ENCODE measurements at regions not wholly inside any gene's neighbourhood (a gene's known extent, or its start where the extent isn't known, plus 50 kb on each side); places are given as distances from the start of the nearest gene placed in this dataset.

GRCh38 chr3:182696916-182697315, 96.4 kb upstream of the ATP11B start:
- TF ChIP-seq, protein P1, sequence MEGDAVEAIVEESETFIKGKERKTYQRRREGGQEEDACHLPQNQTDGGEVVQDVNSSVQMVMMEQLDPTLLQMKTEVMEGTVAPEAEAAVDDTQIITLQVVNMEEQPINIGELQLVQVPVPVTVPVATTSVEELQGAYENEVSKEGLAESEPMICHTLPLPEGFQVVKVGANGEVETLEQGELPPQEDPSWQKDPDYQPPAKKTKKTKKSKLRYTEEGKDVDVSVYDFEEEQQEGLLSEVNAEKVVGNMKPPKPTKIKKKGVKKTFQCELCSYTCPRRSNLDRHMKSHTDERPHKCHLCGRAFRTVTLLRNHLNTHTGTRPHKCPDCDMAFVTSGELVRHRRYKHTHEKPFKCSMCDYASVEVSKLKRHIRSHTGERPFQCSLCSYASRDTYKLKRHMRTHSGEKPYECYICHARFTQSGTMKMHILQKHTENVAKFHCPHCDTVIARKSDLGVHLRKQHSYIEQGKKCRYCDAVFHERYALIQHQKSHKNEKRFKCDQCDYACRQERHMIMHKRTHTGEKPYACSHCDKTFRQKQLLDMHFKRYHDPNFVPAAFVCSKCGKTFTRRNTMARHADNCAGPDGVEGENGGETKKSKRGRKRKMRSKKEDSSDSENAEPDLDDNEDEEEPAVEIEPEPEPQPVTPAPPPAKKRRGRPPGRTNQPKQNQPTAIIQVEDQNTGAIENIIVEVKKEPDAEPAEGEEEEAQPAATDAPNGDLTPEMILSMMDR (IDR thresholded peaks at IDR 0.05), result no peak
- TF ChIP-seq POLR2AphosphoS5 (IDR thresholded peaks at IDR 0.05) (no peak), POLR2A (IDR thresholded peaks at IDR 0.05; ENCODE audit: low read depth) (no peak)

All from esophagus muscularis mucosa (tissue), 3 donors.